Naive thymus-derived CD4-positive, alpha-beta T cell (primary cell): ENCODE measurements at regions not wholly inside any gene's neighbourhood (a gene's known extent, or its start where the extent isn't known, plus 50 kb on each side); places are given as distances from the start of the nearest gene placed in this dataset.

Experiments
- ATAC-seq: fragments of 150-1000 bp; cut with Tn5 transposase; 2 replicates; pipeline ENCODE4 v1.10.0; 2021; ENCODE audit warnings: mild to moderate bottlenecking, moderate library complexity
- CTCF ChIA-PET: fragments of 350-600 bp; sonication (Branson Sonifier 250); formaldehyde crosslinking; loops from one replicate; lab custom pipeline; 2021; ENCODE audit warnings: antibody characterized with exemption; lab: Charles Lee
- POLR2A ChIA-PET: fragments of 350-600 bp; sonication (Branson Sonifier 250); formaldehyde crosslinking; loops from one replicate; lab custom pipeline; 2021; ENCODE audit warnings: antibody characterized with exemption, inconsistent platforms; lab: Charles Lee
- DNase-seq, 9 donors: peaks; one replicate each; pipeline versions ENCODE4 v3.0.0 to v3.0.0-alpha.2; 2020 to 2022; ENCODE audit warnings: mixed read lengths in 1 of 9
- H3K27ac ChIP-seq: one replicate; pipeline ENCODE4 v1.7.0; 2013; ENCODE audit warnings: mild to moderate bottlenecking, low read depth, low read length, moderate library complexity
- H3K27me3 ChIP-seq, 2 donors: one replicate each; pipeline ENCODE4 v1.7.0; 2013; ENCODE audit warnings: low read length in 2 of 2, mild to moderate bottlenecking in 2 of 2, moderate library complexity in 2 of 2; ENCODE audit not compliant: control insufficient read depth in 2 of 2, insufficient read depth in 2 of 2
- H3K36me3 ChIP-seq, 3 experiments: 1 replicate in 2 of 3; 2 replicates in 1 of 3; pipeline ENCODE4 v1.7.0; 2013; ENCODE audit warnings: low read length in 3 of 3, mild to moderate bottlenecking in 3 of 3, moderate library complexity in 1 of 3; ENCODE audit not compliant: insufficient read depth in 3 of 3, control insufficient read depth in 2 of 3
- H3K4me1 ChIP-seq, 2 donors: one replicate each; pipeline ENCODE4 v1.7.0; 2013; ENCODE audit warnings: low read length in 2 of 2, mild to moderate bottlenecking in 2 of 2, moderate library complexity in 1 of 2; ENCODE audit not compliant: control insufficient read depth in 2 of 2, insufficient read depth in 2 of 2
- H3K4me3 ChIP-seq: 2 replicates; pipeline ENCODE4 v1.7.0; 2013; ENCODE audit warnings: mild to moderate bottlenecking, low read length
- H3K9me3 ChIP-seq, 3 experiments: 1 replicate in 2 of 3; 2 replicates in 1 of 3; pipeline ENCODE4 v1.7.0; 2013; ENCODE audit warnings: low read length in 3 of 3; ENCODE audit not compliant: control insufficient read depth in 2 of 3
- H3K27ac Mint-ChIP-seq, 9 donors: one replicate each; pipeline ENCODE4 v1.8.0; 2020 to 2022; ENCODE audit warnings: mixed read lengths in 9 of 9, mild to moderate bottlenecking in 8 of 9, moderate library complexity in 5 of 9, inconsistent platforms in 2 of 9
- H3K27me3 Mint-ChIP-seq, 5 donors: one replicate each; pipeline ENCODE4 v1.8.0; 2021 to 2022; ENCODE audit warnings: mixed read lengths in 5 of 5, mild to moderate bottlenecking in 1 of 5
- H3K36me3 Mint-ChIP-seq, 5 donors: one replicate each; pipeline ENCODE4 v1.8.0; 2020 to 2022; ENCODE audit warnings: mixed read lengths in 5 of 5, mild to moderate bottlenecking in 3 of 5, inconsistent platforms in 1 of 5
- H3K4me1 Mint-ChIP-seq, 7 donors: one replicate each; pipeline ENCODE4 v1.8.0; 2020 to 2022; ENCODE audit warnings: mixed read lengths in 7 of 7, mild to moderate bottlenecking in 3 of 7, inconsistent platforms in 1 of 7
- H3K4me3 Mint-ChIP-seq, 10 donors: one replicate each; pipeline ENCODE4 v1.8.0; 2020 to 2022; ENCODE audit warnings: mild to moderate bottlenecking in 10 of 10, mixed read lengths in 10 of 10, moderate library complexity in 6 of 10, inconsistent platforms in 2 of 10
- H3K9me3 Mint-ChIP-seq, 11 donors: one replicate each; pipeline ENCODE4 v1.8.0; 2020 to 2022; ENCODE audit warnings: mixed read lengths in 11 of 11, mild to moderate bottlenecking in 4 of 11, inconsistent platforms in 1 of 11, moderate library complexity in 1 of 11
- intact Hi-C, 2 donors: fragments of 100-400 bp; cut with micrococcal nuclease; formaldehyde crosslinking; loops; one replicate each; pipeline ENCODE4 v1.15.1; 2023

GRCh38 chr1:106789686-106790085 is 266.8 kb upstream of the PRMT6 start:
- H3K36me3 ChIP-seq, result no peaks in the 10 kb centered on the region
- no peaks in the 10 kb centered on the region for H3K27me3 ChIP-seq
- no peak overlapping the region for H3K4me3 ChIP-seq
- ATAC-seq (no peak), DNase-seq (no peak)
- no peak overlapping the region for H3K27ac Mint-ChIP-seq
- H3K27ac ChIP-seq, result no peak overlapping the region
- peaks cover 0 to 12% (median 2%) of the 10 kb centered on the region in 11 donors for H3K9me3 Mint-ChIP-seq
- no peak overlapping the region for H3K4me3 Mint-ChIP-seq
- H3K36me3 Mint-ChIP-seq, result no peaks in the 10 kb centered on the region
- CTCF ChIA-PET, result no interaction called here
- H3K27me3 Mint-ChIP-seq, result no peaks in the 10 kb centered on the region
- no peaks in the 10 kb centered on the region for H3K9me3 ChIP-seq
- no peaks in the 10 kb centered on the region for H3K4me1 ChIP-seq
- POLR2A ChIA-PET, result no interaction called here
- intact Hi-C loops, result no loop called here
- no peaks in the 10 kb centered on the region for H3K4me1 Mint-ChIP-seq

- Histone ChIP-seq H3K4me3 (no peak overlapping the region), H3K36me3 (no peaks in the 10 kb centered on the region), H3K27ac (no peak overlapping the region), H3K4me1 (no peaks in the 10 kb centered on the region), H3K27me3 (no peaks in the 10 kb centered on the region), H3K9me3 (no peaks in the 10 kb centered on the region)
- peaks cover 0 to 12% (median 0%) of the 10 kb centered on the region in 11 donors for H3K9me3 Mint-ChIP-seq
- intact Hi-C loops, result no loop called here
- no peaks in the 10 kb centered on the region for H3K27me3 Mint-ChIP-seq
- no peaks in the 10 kb centered on the region for H3K4me1 Mint-ChIP-seq
- H3K27ac Mint-ChIP-seq, result no peak overlapping the region
- ChIA-PET POLR2A (no interaction called here), CTCF (no interaction called here)
- ATAC-seq (no peak), DNase-seq (no peak)
- H3K36me3 Mint-ChIP-seq, result no peaks in the 10 kb centered on the region
- H3K4me3 Mint-ChIP-seq, result no peak overlapping the region
These were observed 265.4 kb upstream of the PRMT6 start for GRCh38 chr1:106791041-106791440.

- ChIA-PET POLR2A (no interaction called here), CTCF (no interaction called here)
- no peak overlapping the region for H3K4me3 Mint-ChIP-seq
- no peaks in the 10 kb centered on the region for H3K9me3 ChIP-seq
- intact Hi-C loops, result no loop called here
- no peak overlapping the region for H3K27ac Mint-ChIP-seq
- no peaks in the 10 kb centered on the region for H3K27me3 ChIP-seq
- no peak for DNase-seq
- no peak overlapping the region for H3K27ac ChIP-seq
- peaks cover 0 to 15% (median 2%) of the 10 kb centered on the region in 11 donors for H3K9me3 Mint-ChIP-seq
- H3K4me1 Mint-ChIP-seq, result no peaks in the 10 kb centered on the region
- no peaks in the 10 kb centered on the region for H3K36me3 ChIP-seq
- no peak for ATAC-seq
- no peak overlapping the region for H3K4me3 ChIP-seq
- no peaks in the 10 kb centered on the region for H3K27me3 Mint-ChIP-seq
- no peaks in the 10 kb centered on the region for H3K4me1 ChIP-seq
- H3K36me3 Mint-ChIP-seq, result no peaks in the 10 kb centered on the region
These were observed 262.8 kb upstream of the PRMT6 start for GRCh38 chr1:106793651-106794050.

GRCh38 chr1:106798991-106799390 is 257.5 kb upstream of the PRMT6 start:
- Histone ChIP-seq H3K27me3 (no peaks in the 10 kb centered on the region), H3K4me1 (no peaks in the 10 kb centered on the region), H3K4me3 (no peak overlapping the region), H3K36me3 (no peaks in the 10 kb centered on the region), H3K27ac (no peak overlapping the region), H3K9me3 (no peaks in the 10 kb centered on the region)
- POLR2A ChIA-PET, result no interaction called here
- CTCF ChIA-PET, result no interaction called here
- DNase-seq (no peak), ATAC-seq (no peak)
- Mint-ChIP-seq H3K4me3 (no peak overlapping the region), H3K27me3 (no peaks in the 10 kb centered on the region), H3K9me3 (peaks cover 0 to 12% (median 2%) of the 10 kb centered on the region in 11 donors), H3K4me1 (no peaks in the 10 kb centered on the region), H3K36me3 (no peaks in the 10 kb centered on the region), H3K27ac (no peak overlapping the region)
- intact Hi-C loops, result no loop called here

GRCh38 chr1:106802181-106802580 is 254.3 kb upstream of the PRMT6 start:
- POLR2A ChIA-PET, result no interaction called here
- ATAC-seq, result no peak

GRCh38 chr1:106814418-106814817 is 242.1 kb upstream of the PRMT6 start:
- Histone ChIP-seq H3K36me3 (no peaks in the 10 kb centered on the region), H3K27me3 (no peaks in the 10 kb centered on the region), H3K4me3 (no peak overlapping the region), H3K4me1 (no peaks in the 10 kb centered on the region), H3K9me3 (no peaks in the 10 kb centered on the region), H3K27ac (no peak overlapping the region)
- intact Hi-C loops, result no loop called here
- ATAC-seq (no peak), DNase-seq (no peak)
- ChIA-PET CTCF (no interaction called here), POLR2A (interaction anchor here (0.7 kb wide), 1 partner anchor 32 kb away, joined by 3 read pairs; no protein-coding TSS in a partner anchor)
- H3K27ac Mint-ChIP-seq, result no peak overlapping the region
- H3K9me3 Mint-ChIP-seq, result peaks cover 3 to 25% (median 8%) of the 10 kb centered on the region in 11 donors
- H3K36me3 Mint-ChIP-seq, result peaks cover 0 to 6% (median 0%) of the 10 kb centered on the region in 5 donors
- no peak overlapping the region for H3K4me3 Mint-ChIP-seq
- no peaks in the 10 kb centered on the region for H3K27me3 Mint-ChIP-seq
- no peaks in the 10 kb centered on the region for H3K4me1 Mint-ChIP-seq

More at GRCh38 chr1:106802181-106802580, 254.3 kb upstream of the PRMT6 start:
- H3K27me3 ChIP-seq, result no peaks in the 10 kb centered on the region
- no peaks in the 10 kb centered on the region for H3K9me3 ChIP-seq
- H3K36me3 ChIP-seq, result no peaks in the 10 kb centered on the region
- H3K4me1 ChIP-seq, result no peaks in the 10 kb centered on the region
- no peak for DNase-seq
- Mint-ChIP-seq H3K27ac (no peak overlapping the region), H3K9me3 (peaks cover 0 to 12% (median 2%) of the 10 kb centered on the region in 11 donors), H3K27me3 (no peaks in the 10 kb centered on the region), H3K4me3 (no peak overlapping the region), H3K4me1 (no peaks in the 10 kb centered on the region), H3K36me3 (no peaks in the 10 kb centered on the region)
- CTCF ChIA-PET, result no interaction called here
- no peak overlapping the region for H3K27ac ChIP-seq
- intact Hi-C loops, result no loop called here
- H3K4me3 ChIP-seq, result no peak overlapping the region

- Mint-ChIP-seq H3K27ac (no peak overlapping the region), H3K36me3 (peaks cover 0 to 4% (median 0%) of the 10 kb centered on the region in 5 donors), H3K4me3 (no peak overlapping the region), H3K9me3 (peaks cover 0 to 18% (median 4%) of the 10 kb centered on the region in 11 donors), H3K4me1 (no peaks in the 10 kb centered on the region), H3K27me3 (no peaks in the 10 kb centered on the region)
- ChIA-PET CTCF (interaction anchor here (0.6 kb wide), 1 partner anchor 292 kb away, joined by 3 read pairs; no protein-coding TSS in a partner anchor), POLR2A (no interaction called here)
- H3K9me3 ChIP-seq, result no peaks in the 10 kb centered on the region
- intact Hi-C loops, result no loop called here
- H3K4me1 ChIP-seq, result no peaks in the 10 kb centered on the region
- H3K36me3 ChIP-seq, result no peaks in the 10 kb centered on the region
- DNase-seq (no peak), ATAC-seq (no peak)
- no peaks in the 10 kb centered on the region for H3K27me3 ChIP-seq
- no peak overlapping the region for H3K4me3 ChIP-seq
- no peak overlapping the region for H3K27ac ChIP-seq
These were observed 238.9 kb upstream of the PRMT6 start for GRCh38 chr1:106817575-106817974.
